GM12891 (cell line): ENCODE measurements at regions not wholly inside any gene's neighbourhood (a gene's known extent, or its start where the extent isn't known, plus 50 kb on each side); places are given as distances from the start of the nearest gene placed in this dataset.

Experiments
- DNase-seq: peaks from one replicate; pipeline ENCODE4 v3.0.0; 2011; ENCODE audit warnings: low spot score; ENCODE audit not compliant: insufficient read length
- FAIRE-seq: peaks from 2 replicates; lab custom pipeline; 2011; peaks lifted over from hg19 to GRCh38; lab: Jason Lieb, UNC
- PAX5 ChIP-seq: IDR thresholded peaks from 2 replicates; pipeline ENCODE4 v1.6.1; 2011; ENCODE audit warnings: low read length, moderate library complexity, mild to moderate bottlenecking; ENCODE audit not compliant: insufficient read depth, severe bottlenecking
- POLR2A ChIP-seq: IDR thresholded peaks from 2 replicates; pipeline ENCODE4 v1.6.1; 2011; ENCODE audit warnings: low read depth, low read length, control low read depth
- POLR2AphosphoS5 ChIP-seq: IDR thresholded peaks from 2 replicates; pipeline ENCODE4 v1.6.1; 2011; ENCODE audit warnings: low read depth, low read length, control low read depth
- POU2F2 ChIP-seq: IDR thresholded peaks from 2 replicates; pipeline ENCODE4 v1.6.1; 2011; ENCODE audit warnings: low read depth, mild to moderate bottlenecking, control low read depth, low read length, moderate library complexity
- SPI1 ChIP-seq: IDR thresholded peaks from 2 replicates; pipeline ENCODE4 v1.6.1; 2011; ENCODE audit warnings: low read depth, low read length, control low read depth
- TAF1 ChIP-seq: IDR thresholded peaks from 2 replicates; pipeline ENCODE4 v1.6.1; 2011; ENCODE audit warnings: low read depth, low read length, control low read depth

GRCh38 chr12:68559984-68560850, 50.5 kb upstream of the RAP1B start:
- FAIRE-seq (no peak), DNase-seq (no peak)
- TF ChIP-seq POLR2A (no peak), PAX5 (no peak), POU2F2 (no peak), TAF1 (no peak), POLR2AphosphoS5 (no peak), SPI1 (no peak)

DNA sequence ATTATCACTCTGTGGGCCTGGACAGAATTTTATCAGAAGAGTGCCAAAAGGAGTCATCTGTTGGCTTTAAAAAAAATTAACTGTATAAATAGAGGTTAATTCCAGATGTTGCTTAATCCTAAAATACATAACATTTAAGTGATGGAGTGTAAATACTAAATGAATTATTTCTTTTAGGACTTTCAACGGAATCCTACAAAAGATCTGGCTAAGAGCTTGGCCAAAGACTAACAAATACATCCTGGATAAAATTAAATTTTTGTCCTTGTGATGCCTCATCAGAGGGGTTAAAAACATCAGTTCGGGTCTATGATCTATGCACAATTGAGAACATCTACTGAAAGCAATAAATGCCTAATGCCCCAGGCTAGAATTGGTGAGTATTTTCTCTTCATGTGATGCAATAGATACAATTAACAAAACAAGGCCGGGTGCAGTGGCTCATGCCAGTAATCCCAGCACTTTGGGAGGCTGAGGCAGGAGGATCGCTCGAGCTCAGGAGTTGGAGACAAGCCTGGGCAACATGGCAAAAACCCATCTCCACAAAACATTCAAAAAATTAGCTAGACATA, 49.8 kb upstream of the RAP1B start:
- DNase-seq (no peak), FAIRE-seq (no peak)
- TF ChIP-seq TAF1 (no peak), POLR2AphosphoS5 (no peak), SPI1 (no peak), POLR2A (no peak), POU2F2 (no peak), PAX5 (no peak)
